HG03378 (cell line): ENCODE measurements at regions not wholly inside any gene's neighbourhood (a gene's known extent, or its start where the extent isn't known, plus 50 kb on each side); places are given as distances from the start of the nearest gene placed in this dataset.
"Not testable (repeated sequence)": the region's sequence is repeated elsewhere in the genome, so short reads cannot be mapped to it uniquely, and the experiment has no call there.

Experiments used
- ATAC-seq: cut with Tn5 transposase; IDR thresholded peaks from one replicate; pipeline ENCODE4 v1.9.1; 2021; ENCODE audit warnings: mild to moderate bottlenecking, moderate library complexity; ENCODE audit not compliant: unreplicated experiment

DNA sequence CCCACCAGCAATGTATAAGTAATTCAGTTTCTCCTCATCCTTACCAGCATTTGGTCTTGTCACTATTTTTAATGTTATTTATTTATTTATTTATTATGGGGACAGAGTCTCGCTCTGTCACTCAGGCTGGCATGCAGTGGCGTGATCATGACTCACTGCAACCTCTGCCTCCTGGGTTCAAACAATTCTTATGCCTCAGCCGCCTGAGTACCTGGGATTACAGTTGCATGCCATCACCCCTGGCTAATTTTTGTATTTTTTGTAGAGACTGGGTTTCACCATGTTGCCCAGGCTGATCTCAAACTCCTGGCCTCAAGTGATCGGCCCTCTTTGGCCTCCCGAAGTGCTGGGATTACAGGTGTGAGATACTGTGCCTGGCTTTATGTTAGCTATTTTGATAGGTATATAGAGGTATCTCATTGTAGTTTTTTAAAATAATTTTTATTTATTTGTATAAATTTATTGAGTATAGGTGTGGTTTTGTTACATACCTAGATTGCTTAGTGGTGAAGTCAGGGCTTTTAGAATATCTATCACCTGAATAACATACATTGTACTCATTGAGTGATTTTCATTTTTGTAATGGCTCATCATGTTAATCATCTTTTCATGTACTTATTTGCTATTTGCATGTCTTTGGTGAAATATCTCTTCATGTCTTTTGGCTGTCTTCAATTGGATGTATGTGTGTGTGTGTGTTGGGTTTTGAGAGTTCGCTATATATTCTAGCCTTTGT, 53.3 kb downstream of the TANC2 start:
- no peak for ATAC-seq

DNA sequence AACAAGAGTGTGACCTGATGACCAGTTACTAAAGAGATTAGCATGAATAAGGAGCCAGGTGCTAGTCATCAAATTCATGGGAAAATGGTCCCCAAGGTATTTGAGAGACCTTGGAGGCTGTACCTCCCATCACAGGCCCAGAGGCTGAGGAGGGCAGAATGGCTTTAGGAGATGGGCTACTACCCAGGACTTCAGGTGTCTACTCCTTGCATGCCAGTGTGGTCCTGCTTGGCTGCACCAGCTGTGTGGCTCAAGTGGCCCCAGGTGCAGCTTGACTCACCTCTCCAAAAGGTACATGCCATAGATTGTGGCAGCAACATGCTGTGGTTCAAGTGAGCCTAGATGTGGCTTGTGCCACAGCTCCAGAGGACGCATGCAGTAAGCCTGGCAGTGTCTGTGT, 56.5 kb downstream of the TANC2 start:
- no peak for ATAC-seq

DNA sequence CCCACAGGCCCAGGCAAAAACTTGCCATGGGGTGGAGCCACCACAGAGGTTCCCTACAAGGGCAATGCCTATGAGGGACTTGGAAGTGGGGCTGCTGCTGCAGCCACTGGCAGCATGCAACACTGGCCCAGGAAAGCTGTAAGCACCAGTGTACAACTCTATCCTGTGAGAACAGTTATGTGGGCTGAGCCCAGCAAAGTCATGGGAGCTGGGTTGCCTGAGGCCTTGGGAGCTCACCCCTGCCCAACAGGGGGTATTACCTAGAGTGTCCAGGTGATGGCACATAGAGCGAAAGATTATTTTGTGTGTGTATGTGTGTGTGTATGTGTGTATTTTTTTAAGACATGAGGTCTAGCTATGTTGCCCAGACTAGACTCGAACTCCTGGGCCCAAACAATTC, 57.0 kb downstream of the TANC2 start:
- no peak for ATAC-seq

DNA sequence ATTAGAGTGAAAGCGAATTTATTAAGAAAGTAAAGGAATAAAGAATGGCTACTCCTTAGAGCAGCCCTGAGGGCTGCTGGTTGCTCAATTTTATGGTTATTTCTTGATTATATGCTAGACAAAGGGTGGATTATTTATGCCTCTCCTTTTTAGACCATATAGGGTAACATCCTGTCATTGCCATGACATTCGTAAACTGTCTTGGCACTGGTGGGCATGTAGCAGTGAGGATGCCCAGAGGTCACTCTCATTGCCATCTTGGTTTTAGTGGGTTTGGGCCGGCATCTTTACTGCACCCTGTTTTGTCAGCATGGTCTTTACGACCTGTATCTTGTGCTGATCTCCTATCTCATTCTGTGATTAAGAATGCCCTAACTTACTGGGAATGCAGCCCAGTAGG, 58.2 kb downstream of the TANC2 start:
- ATAC-seq = no peak

DNA sequence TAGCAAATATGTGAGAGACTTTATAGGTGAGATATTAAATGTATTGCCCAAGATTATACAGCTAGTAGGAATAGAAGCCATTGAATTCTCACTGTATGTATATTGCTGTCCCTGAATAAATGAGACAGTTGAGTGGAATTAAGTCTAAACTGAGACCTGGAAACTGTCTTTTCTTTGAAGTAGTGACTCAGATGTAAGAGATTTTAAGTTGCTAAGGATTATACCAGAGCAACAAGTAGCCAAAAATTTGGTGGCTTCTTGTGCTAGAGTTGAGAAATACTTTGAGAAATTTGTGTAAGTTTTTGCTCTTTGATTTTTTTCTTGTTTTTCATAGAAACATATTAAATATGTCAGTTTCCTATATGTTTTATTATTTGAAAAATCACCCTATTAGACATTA, 58.7 kb downstream of the TANC2 start:
- ATAC-seq = no peak

DNA sequence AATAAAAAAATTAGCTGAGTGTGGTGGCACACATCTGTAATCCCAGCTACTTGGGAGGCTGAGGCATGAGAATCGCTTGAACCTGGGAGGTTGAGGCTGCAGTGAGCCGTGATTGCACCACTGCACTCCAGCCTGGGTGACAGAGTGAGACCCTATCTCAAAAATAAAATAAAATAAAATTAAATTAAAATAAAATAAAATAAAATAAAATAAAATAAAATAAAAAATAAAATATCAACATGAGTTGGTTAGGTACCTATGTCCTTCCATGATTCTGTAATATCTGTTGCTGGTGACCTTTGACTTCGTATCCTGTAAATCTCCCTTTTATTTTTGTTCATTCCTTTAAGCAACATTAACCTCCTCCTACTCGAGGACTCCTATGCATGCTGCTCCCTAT, 59.6 kb downstream of the TANC2 start:
- not testable (repeated sequence) for ATAC-seq

DNA sequence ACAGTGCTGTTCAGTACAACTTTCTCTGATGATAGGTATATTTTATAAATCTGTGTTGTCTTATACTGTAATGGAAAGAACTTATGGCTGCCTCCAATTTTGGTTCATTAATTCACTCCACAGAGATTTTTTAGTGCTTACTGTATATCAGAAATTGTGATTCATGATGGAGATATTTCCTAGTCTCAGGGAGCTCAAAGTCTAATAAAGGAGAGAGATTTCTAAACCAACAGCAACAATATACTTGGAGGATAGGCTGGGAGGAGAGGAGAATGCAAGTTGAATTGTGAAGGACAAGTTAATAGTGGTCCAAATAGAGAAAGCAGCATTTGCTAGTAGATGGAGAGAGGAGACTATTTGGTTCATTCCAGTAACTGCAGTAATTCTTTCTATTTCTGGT, 63.5 kb downstream of the TANC2 start:
- no peak for ATAC-seq

DNA sequence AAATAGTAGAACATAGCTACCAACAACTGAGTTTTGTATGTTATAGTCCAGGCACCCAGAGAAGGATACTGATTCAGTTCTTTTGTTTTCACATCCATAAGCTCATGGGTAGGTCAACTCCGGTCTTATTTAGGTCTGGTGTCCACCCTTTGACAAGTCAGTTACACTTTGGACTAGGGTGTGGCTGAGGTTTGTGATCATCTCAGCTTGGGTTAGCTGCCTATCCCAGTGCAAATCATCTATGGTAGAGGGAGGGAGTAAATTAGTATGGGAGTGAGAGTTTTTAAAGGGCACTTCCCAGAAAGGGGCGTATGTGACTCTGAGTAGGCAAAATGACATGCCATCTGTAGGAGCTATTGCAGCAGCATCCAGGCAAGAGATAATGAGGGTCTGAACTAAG, 66.1 kb downstream of the TANC2 start:
- ATAC-seq = no peak

DNA sequence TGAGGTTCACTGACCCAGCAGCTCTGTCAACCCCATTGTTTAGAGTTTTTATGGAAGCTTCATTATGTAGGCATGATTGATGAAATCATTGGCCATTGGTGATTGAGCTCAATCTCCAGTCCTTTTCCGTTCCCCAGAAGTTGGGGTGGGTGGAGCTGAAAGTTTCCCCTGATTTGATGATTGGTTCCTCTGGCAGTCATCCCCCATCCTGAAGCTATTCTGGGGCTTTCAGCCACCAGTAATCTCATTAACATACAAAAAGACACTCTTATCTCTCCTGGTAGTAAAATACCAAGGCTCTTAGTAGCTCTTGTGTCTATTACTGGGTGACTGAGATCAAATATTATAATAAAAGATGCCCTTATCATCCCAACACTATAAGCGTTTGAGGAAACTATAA, 67.1 kb downstream of the TANC2 start:
- no peak for ATAC-seq

DNA sequence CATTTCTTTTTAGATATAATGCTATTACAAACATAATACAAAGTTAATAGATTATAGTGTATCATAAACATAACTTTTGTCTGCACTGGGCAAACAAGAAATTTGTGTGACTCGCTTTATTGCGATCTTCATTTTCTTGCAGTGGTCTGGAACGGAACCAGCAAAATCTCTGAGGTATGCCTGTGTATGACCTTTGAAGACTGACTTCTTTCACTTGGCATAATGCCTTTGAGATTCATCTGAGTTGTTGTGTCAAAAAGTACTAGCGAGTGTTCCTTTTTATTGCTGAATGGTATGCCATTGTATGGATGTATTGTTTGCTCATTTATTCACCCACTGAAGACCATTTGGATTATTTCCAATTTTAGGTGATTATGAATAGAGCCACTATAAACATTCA, 69.2 kb downstream of the TANC2 start:
- no peak for ATAC-seq

DNA sequence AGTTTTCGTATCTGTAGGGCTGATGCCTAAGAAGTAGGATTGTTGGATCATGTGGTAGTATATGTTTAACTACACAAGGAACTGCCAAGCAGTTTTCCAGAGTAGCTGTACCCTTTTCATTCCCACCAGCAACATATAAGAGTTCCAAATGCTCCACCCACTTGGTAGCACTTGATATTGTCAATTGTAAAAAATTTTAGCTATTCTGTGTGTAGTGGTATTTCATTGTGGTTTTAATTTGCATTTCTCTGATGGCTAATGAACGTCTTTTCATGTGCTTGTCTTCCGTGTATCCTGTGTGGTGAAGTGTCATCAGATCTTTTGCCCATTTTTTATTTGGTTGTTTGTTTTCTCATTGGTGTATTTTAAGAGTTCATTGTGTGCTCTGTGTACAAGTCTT, 69.7 kb downstream of the TANC2 start:
- no peak for ATAC-seq

DNA sequence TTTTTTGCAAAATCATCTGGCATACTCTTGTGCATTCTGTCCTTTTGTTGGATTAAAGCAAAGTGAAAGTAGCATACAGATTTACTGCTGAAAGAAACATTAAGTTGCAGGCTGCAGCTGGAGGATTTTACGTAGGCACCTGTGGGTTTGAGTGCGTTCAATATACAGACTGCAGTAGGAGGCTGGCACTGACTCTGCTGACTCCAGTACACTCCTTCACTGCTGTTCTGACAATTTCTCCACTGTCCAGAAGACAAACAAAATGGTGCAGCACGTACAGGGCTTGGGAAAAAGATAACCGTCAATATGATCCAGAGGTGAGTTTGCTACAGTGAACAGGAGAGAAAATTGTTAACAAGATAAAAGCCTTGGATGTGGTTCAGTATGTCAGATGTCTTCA, 73.3 kb downstream of the TANC2 start:
- ATAC-seq = no peak

DNA sequence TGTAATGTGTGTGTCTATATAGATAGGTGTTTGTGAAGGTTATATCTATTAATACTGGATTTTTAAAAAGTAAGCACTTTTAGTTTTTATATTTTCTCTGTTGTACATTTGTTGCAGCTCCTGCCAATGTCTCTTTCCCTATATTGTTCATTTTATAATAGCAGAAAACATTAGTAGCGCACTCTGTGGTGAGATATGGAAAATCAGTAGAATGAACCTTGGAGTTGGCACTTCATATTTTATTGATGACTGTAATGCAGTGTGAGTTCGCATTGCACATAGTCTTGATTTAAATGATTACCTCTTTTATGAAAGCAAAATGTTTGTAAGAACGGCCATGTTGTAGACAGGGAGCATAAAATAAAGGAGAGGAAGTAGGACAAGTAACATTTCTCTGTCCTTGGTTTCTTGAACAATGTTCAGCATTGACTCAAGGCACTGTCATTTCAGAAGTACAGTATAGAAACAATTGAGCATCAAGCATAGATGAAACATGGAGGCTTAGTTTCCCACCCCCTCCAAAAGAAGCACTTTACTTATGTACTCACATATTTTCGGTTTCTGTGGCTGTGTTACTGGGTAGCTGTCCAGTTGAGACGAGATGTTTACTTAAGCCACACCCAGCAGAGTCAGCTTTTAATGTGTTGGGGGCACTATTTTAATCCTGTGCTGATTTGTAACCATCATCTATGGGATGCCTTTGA, 74.0 kb downstream of the TANC2 start:
- ATAC-seq = no peak

DNA sequence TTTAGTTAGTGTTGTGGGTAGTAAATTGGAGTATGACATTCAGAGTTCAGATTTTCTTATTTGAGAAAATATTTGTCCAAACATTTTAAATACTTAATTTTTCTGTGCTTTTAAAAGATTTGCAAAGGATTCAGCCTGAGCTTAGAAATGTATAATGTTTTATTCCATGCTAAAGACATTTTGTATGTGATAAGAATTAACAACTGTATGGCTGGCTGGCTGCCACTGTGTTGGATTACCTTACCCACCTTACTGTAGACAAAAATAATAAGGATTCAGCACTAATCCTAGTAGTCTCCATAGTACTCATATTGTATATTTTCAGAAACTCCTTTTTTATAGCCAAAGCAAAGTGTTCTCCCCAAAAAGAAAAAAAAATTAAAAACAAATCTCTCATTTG, 74.8 kb downstream of the TANC2 start:
- no peak for ATAC-seq

DNA sequence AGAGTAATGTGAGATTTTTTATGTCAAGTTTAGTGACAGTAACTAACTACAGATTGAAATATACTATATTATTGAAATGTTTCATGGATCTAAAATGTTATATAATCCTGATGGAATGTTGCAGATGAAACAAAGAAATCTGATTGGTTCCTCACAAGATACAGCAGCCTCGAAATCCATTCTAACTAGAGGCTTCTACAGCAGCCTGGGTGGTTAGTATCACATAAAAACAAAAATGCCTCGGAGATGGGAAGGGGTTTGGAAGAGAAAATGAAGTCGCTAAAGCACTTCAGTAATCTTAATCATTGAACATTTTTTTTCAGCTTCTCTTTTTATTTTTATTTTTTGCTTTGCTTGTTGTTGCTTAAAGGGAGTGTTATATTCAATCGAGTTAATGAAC, 75.2 kb downstream of the TANC2 start:
- ATAC-seq = no peak

DNA sequence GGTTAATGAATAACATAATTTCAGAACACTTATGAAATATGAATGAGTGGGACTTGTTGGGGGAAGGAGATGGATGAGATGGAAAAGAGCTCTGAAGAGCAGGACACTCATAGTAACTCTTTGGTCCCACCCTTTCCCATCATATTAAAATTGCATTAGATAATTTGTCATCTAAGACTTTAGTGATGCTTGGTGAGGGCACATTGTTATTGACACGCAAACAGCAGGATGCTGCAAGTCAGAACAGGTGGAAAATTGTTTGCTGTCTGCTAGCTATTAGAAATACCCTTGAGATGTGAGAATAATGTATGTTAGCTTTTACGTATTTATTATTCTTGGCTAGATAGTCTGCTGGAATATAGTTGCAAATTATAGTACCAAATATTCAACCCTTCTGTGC, 75.7 kb downstream of the TANC2 start:
- no peak for ATAC-seq

DNA sequence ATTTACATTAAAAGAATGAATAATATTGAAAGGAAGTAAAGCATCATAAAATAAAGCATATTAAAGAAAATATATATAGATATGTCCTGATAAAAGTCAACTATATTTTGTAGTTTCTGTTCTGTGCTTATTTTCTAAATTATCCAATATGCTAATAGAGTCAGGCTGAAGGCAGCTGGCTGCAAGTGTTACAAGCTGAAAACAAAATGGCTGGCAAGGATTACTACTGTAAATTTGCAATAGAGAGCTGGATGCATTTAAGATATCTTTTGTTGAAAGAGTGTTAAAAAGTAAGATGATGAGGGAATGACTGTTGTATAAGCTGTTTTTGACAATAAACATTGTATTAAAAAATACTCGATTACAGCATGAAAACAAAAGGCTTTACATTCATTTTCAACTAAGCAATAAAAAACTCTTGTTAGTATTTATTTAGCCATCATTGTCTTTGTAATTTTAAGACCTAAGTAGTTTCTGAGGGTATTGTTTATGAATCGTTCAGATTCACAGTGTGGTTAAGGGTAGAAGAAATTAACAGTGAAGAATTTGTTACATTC, 76.3 kb downstream of the TANC2 start:
- ATAC-seq = no peak

DNA sequence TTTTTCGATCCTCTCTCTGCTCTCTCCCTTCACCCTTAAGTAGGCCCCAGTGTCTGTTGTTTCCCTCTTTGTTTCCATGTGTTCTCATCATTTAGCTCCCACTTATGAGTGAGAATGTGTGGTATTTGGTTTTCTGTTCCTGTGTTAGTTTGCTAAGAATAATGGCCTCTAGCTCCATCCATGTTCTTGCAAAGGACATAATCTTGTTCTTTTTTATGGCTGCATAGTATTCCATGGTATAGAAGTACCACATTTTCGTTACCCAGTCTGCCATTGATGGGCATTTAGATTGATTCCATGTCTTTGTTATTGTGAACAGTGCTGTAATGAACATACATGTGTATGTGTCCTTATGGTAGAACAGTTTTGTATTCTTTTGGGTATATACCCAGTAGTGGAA, 91.5 kb downstream of the TANC2 start:
- ATAC-seq = not testable (repeated sequence)

DNA sequence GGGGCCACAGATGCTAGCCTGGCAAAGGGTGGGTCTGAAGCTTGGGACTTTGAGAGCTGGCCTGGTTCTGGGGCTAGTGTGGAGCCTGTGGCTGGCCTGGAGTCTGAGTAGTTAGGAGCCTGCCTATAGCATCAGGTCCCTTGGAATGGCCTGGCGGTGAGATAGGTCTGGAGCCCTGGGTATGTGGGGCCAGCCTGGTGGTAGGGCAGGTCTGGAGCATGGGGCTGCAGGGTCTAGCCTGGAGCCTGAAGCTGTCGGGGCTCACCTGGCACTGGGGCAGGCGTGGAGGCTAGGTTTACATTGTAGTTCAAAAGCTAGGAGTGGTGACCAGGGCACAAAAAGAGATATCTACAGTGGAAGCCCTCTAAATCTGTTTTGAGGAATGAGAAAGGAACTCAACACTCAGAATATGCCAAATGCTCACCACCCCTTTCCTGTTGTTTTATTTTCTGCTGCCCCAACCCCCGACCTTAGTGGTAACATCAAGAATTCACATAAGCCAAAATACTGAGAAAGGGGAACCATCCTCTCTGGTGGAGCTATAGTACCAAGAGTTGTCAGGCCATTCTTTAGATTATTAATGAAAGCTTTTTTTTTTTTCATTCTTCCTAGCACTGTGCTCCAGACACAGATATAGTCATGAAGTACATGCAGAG, 100.3 kb downstream of the TANC2 start:
- no peak for ATAC-seq

DNA sequence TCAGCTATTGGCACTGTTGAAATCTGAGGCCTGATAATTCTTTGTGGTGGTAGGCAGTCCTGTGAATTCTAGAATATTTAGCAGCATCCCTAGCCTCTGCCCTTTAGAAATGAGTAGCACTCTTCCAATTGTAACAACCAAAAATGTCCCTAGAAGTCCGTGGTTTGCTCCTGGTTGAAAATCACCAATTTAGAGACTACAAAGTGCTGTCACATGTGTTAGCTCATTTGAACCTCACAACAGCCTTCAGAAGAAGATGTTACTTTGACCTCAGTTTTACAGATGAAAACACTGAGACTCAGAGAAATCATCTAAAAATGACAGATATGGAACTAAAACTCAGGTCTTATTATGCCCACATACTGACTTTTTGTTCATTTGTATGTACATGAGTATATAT, 103.2 kb downstream of the TANC2 start:
- no peak for ATAC-seq

DNA sequence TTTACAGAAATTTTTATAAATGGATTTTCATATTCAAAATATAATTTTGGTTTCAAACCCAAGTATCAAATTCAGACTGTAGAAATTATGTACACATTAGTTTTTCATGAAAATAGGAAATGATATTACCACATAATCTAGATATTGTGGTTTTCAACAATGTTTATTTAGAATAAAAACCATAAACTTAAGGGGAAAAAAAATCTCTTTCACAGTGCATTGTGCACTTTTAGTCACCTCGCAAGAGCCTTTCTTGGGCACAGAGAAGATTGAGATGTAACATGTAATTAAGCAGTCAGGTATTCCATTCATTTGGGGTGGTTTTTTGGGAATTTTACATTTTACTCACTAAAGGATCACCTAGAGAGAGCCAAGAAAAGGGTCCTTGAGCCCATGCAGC, 104.0 kb downstream of the TANC2 start:
- ATAC-seq = no peak

DNA sequence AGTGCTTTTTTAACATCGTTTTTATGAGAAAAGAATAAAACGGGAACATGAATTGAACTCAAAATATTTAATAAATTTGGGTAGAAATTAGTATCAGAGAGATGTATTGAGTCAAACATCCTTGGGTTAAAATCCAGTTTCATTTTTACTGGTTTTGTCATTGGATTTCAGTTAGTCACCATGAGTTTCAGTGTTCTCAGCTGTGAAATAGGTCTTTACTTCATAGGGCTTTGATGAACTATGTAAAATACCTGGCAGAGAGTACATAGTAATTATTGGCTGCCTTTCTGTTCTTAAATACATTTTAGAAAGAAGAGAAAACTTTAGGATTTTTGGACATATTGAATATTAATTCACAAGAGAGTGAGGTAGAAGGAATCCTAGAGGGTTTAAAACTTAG, 105.8 kb downstream of the TANC2 start:
- no peak for ATAC-seq
